ENCODE measurements at regions not wholly inside any gene's neighbourhood (a gene's known extent, or its start where the extent isn't known, plus 50 kb on each side); places are given as distances from the start of the nearest gene placed in this dataset.

DNA sequence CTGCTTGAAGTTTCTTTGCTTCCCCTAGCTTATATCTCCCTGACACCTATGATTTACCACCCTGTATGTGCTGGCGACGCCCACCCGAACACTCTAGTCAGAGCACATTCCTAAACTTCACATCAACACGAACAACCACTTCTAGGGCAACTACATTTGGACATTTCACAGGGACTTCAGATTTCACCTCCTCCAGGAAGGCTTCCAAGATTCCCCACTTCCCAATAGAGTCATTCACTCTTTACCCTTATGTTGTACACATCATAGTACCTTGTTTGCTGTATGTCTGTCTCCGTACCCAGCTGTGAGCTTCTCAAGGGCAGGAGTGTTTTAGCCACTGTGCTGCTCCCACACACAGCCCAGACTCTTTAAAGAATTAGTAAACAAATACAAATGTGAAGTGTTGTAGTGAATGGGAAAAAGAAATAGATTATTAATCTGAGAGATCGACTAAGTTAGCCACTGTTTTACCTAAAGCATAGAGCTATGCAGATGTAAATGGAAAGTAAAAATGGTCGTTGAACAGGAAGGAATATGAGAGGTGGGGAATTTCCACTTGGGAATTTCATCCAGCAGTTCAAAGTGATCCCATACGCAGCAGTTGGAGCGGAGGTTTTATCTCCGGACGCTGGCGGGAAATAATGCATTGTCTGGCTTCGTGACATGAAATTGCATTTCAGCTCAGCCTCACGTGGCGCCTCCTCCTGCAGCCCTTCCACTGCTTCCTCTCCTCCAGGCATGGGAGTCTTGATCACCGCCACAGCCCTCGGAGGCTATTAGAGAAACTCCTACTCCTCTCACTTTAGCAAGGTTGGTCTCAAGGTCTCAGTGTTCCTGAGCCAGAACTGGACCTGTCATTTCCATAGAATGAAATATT lies 233.4 kb upstream of the COPS8 start:
- no peak overlapping the region for H3K27ac ChIP-seq
- no peak for DNase-seq (ENCODE audit: low spot score)
- TF ChIP-seq, protein P1, sequence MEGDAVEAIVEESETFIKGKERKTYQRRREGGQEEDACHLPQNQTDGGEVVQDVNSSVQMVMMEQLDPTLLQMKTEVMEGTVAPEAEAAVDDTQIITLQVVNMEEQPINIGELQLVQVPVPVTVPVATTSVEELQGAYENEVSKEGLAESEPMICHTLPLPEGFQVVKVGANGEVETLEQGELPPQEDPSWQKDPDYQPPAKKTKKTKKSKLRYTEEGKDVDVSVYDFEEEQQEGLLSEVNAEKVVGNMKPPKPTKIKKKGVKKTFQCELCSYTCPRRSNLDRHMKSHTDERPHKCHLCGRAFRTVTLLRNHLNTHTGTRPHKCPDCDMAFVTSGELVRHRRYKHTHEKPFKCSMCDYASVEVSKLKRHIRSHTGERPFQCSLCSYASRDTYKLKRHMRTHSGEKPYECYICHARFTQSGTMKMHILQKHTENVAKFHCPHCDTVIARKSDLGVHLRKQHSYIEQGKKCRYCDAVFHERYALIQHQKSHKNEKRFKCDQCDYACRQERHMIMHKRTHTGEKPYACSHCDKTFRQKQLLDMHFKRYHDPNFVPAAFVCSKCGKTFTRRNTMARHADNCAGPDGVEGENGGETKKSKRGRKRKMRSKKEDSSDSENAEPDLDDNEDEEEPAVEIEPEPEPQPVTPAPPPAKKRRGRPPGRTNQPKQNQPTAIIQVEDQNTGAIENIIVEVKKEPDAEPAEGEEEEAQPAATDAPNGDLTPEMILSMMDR (IDR thresholded peaks at IDR 0.05), result no peak
- H3K4me3 ChIP-seq, result no peak overlapping the region
- no peaks in the 10 kb centered on the region for H3K36me3 ChIP-seq
- H3K27me3 ChIP-seq, result no peaks in the 10 kb centered on the region
- no peaks in the 10 kb centered on the region for H3K4me1 ChIP-seq
- peaks cover 0 to 4% of the 10 kb centered on the region in 2 donors for H3K9me3 ChIP-seq

DNA sequence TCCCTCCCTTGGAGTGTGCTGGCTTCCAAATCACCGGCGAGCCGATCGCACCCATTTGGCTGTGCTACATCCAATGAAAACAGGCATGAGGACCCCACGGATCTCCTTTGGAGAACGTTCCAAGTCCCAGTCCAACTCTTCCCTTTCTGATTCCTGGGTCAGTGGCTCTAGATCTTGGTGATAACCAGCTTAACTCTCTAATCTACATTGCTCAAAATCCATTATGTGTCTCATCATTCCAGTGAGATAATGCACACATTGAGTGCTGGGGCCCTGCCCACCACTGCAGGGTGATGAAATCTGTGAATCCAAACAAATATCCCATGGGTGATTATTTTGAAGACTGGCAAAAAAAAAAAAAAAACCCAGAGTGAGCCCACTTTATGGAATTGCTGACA lies 232.7 kb upstream of the COPS8 start:
- Histone ChIP-seq H3K27ac (no peak overlapping the region), H3K9me3 (peaks cover 0 to 4% of the 10 kb centered on the region in 2 donors), H3K36me3 (no peaks in the 10 kb centered on the region), H3K27me3 (no peaks in the 10 kb centered on the region), H3K4me1 (no peaks in the 10 kb centered on the region), H3K4me3 (no peak overlapping the region)
- TF ChIP-seq, protein P1 (IDR thresholded peaks at IDR 0.05), result no peak
- no peak for DNase-seq (ENCODE audit: low spot score)

DNA sequence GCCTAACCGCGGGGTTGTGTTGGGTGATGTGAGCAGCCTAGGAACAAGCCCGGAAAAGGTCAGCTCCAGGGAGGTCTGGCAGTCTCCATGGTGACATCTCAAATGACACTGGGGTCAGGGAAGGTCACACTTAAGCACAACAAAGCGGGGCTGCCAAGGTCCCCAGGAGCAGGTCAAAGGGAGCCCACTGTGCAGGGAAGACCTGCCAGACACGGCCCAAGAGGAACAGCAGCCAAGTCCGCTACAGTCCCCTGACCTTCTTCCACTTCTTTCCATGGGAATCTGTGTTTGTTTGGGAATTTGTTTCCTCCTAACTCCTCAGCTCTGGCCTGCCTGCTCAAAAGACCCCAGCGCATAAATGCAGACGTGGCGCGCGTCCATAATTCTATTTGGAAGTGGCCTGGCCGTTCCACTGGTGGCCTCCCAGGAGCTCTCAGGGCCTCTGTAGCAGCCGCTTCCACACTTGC lies 232.1 kb upstream of the COPS8 start:
- no peaks in the 10 kb centered on the region for H3K36me3 ChIP-seq
- no peaks in the 10 kb centered on the region for H3K27me3 ChIP-seq
- TF ChIP-seq, protein P1 (IDR thresholded peaks at IDR 0.05), result no peak
- DNase-seq (ENCODE audit: low spot score), result no peak
- H3K4me3 ChIP-seq, result no peak overlapping the region
- H3K9me3 ChIP-seq, result peaks cover 0 to 4% of the 10 kb centered on the region in 2 donors
- no peaks in the 10 kb centered on the region for H3K4me1 ChIP-seq
- H3K27ac ChIP-seq, result no peak overlapping the region

DNA sequence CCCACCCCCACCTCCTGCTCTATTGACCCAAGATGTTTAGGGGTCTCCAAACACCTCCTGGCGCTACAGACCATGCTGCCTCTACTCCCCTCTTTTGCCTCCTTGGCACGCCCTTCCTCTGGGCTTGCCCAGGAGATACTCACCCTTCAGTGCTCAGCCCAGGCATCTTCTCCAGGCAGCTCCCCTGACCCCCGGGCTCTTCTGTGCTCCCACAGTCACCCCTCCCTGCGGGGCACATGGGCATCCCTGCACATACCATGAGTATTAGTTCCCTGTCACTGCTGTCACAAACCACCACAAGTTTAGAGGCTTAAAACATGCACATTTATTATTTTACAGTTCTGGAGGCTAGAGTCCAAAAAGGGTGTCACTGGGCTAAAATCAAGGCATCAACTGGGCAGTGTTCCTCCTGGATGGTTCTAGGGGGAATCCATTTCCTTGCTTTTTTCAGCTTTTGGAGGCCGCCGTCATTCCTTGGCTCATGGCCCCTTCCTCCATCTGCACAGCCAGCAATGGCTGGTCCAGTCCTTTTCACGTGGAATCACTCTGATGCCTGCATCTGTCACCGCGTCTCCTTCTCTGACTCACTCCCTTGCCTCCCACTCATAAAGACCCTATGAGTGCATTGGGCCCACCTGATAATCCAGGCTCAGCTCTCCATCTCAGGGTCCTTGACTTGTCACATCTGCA lies 230.4 kb upstream of the COPS8 start:
- H3K4me3 ChIP-seq, result no peak overlapping the region
- TF ChIP-seq, protein P1 (IDR thresholded peaks at IDR 0.05), result no peak
- no peaks in the 10 kb centered on the region for H3K36me3 ChIP-seq
- DNase-seq (ENCODE audit: low spot score), result no peak
- H3K27me3 ChIP-seq, result no peaks in the 10 kb centered on the region
- no peaks in the 10 kb centered on the region for H3K4me1 ChIP-seq
- no peak overlapping the region for H3K27ac ChIP-seq
- peaks cover 0 to 4% of the 10 kb centered on the region in 2 donors for H3K9me3 ChIP-seq

DNA sequence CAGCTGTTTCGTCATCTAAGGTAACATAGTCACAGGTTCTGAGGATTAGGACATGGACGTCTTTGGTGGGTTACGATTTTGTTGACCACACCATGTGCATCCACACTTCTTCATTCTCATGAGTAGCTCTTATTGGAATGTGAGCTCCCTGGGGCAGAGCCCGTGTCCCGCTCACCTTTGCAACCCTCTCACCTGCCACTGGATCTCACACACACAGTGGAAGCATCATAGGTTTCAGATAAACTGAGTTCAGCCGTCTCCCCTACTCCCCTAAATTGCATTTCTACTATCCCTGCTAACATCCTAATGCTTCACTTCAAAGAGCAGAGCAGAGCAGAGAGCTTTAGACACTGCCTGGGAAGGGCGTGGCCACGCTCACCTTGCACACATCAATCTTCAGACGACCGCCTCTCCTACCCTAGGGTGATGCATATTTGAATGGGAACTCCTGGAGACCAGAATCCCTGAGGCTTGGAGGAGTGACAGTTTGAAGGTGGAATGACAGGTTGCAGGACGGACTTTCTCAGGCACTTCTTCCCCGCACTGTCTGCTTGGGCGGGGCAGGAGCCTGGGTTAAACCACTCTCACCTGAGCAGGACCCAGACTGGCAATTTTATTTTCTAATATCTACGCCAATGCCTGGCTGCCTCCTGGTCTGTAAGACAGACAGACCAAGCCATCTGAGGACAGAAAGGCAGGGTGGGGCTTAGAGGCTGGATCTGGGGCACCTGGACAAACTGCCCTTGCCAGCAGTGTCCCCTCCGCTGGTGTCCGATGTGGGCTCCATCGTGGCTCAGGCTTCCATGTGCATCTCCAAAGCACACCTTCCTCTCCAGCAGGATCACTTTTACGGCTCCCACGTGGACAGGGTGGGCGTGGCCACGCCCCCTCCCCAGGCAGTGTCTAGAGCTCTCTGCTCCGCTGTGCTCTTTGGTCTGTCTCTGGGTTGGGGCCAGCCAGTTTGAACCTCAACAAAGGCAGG lies 229.5 kb upstream of the COPS8 start:
- DNase-seq (ENCODE audit: low spot score), result peak; percentile 50
- Histone ChIP-seq H3K9me3 (peaks cover 0 to 4% of the 10 kb centered on the region in 2 donors), H3K27ac (no peak overlapping the region), H3K27me3 (no peaks in the 10 kb centered on the region), H3K4me1 (no peaks in the 10 kb centered on the region), H3K4me3 (no peak overlapping the region), H3K36me3 (no peaks in the 10 kb centered on the region)
- TF ChIP-seq, protein P1 (IDR thresholded peaks at IDR 0.05), result no peak
